Stimulated activated naive CD4-positive, alpha-beta T cell treated with Interleukin-2 at 50 U/mL for 16 hours (primary cell): ENCODE measurements at regions not wholly inside any gene's neighbourhood (a gene's known extent, or its start where the extent isn't known, plus 50 kb on each side); places are given as distances from the start of the nearest gene placed in this dataset.

Source experiments
- DNase-seq: peaks from one replicate; lab custom pipeline; 2025; lab: John Stamatoyannopoulos, UW

DNA sequence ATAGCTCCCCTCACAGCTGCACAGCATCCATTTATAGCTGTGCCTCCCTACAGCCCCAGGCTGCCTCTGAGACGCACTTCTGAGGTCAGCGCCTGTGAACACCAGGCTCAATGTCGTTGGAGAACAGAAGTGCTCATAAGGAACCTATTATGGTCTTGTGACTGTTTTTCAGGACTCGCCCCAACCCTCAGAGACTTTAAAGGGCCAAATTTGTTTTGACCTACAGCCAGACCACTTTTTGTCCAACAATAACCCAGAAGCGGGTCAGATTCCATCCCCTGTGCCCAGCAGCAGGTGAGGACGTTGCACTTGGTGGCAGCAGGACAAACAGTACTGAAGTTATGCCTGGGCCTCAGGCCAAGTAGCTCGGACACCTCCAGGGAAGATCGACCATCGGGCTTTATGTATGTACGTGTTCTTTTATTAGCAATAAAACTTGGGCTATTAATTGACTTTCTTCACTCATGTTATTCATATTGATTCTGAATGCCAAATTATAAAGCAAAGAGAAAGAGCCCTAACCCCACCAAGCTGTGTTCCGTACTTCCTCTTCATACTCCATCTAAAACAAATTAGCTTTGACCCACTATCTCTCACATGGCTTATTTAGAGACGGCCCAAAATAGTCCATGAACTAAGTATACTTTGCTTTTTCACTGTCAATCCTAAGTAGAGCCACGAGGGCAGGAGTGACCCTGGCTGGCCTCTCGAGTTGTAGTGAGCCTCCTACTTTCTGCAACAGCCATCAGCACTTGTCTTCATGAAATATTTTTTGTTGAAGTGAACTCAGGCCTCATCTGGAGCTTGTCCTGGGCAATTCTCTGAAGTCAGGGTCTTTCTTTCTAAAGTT lies 92.3 kb upstream of the PAX6 start:
- no peak for DNase-seq

DNA sequence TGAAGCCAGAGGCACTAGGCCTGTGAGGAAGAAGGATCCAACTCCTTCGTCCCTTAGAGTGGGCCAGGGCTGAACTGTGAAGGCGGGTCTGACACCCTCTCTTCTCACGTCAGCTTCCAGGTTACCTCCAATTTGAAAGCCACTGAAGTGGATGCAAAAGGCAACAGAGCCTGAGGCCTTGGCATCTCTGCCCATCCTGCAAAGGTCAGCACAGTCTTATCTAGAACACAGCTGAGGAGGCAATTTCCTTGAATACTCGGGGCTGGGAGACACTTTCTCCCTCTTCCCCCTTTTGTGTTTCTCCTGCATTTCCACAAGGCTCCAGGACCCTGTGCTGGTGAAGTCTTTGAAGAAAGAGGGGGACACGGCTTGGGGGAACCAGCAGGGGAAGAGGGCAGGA lies 91.6 kb upstream of the PAX6 start:
- DNase-seq, result no peak

DNA sequence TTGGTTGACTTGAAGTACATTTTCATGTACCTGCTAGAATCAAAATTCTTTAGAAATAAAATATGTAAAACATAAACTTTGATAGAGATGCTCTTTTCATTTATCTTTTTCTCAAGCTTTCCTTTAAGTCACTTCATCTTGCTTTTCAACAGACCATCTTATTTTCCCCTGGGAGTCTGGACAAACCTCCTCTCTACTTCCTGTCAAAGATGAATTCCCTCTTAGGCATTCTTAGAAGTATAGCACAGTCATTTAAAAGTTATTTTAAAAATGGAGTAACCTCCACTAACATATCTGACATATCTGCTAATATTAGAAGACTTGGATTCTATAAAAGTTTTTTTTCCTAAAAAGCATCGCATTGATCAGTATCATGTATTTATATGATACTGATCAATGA lies 84.8 kb upstream of the PAX6 start:
- no peak for DNase-seq

DNA sequence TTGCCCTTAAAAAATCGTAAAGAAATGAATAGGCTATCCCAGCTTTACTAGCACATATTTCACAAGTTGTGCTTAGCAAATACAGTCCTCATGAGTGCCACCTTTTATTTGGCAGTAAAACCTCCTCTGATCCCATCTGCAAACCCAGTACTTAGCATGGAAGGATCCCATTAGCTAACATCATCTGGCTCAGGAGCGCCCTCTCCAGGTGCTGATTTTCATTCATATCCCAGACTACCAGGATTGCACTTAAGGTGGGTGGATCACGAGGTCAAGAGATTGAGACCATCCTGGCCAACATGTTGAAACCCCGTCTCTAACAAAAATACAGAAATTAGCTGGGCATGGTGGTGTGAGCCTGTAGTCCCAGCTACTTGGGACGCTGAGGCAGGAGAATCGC lies 76.1 kb upstream of the PAX6 start:
- DNase-seq, result no peak

DNA sequence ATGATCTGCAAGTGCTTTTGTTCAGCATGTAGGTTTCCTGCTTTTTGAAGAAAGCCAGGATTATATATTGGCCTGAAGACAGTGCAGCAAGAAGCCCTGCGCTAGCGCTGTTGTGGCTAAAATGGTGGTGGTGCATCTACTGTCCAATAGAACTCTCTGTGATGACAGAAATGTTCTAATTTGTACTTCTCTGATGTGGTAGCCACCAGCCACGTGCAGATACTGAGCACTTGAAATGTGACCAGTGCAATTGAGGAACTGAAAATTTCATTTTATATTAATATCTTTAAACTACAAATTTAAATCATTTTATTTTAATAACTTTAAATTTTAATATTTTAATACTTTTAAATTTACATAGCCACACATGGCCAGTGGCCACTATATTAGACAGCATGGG lies 73.0 kb upstream of the PAX6 start:
- no peak for DNase-seq

DNA sequence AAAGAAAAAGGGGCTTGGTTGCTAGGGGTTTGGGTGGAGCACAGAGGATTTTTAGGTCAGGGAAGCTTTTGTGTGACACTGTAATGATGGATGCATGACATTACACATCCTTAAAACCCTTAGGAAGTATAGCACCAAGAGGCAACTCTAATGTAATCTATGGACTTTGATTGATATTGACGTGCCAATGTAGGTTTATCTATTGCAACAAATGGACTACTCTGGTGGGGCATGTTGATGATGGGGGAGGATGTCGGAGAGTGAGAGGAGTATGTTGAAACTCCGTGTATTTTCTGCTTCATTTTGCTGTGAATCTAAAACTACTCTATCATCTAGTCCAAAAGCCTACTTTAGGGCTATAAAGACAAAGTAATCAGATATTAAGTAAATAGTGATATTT lies 72.3 kb upstream of the PAX6 start:
- no peak for DNase-seq

DNA sequence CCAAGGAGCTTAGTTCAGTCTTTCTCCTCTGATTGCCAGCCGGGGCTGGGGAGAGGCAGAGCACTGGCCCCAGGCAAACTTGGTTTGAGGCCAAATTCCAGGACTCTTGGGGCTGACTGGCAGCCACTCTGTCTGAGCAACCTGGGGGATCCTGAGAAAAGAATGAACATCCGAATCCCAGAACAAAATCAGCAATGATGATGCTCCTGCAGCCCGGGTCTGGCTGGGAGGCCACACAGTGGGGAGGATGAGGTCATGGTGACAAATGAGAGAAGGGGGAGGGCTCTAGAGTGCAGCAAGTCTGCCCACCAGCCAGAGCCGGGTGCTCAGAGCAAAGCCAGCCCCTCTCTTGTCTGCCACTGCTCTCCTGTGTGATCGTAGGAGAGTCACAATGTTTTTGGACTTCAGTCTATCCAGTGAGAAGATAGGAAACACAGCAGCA lies 71.8 kb upstream of the PAX6 start:
- no peak for DNase-seq

DNA sequence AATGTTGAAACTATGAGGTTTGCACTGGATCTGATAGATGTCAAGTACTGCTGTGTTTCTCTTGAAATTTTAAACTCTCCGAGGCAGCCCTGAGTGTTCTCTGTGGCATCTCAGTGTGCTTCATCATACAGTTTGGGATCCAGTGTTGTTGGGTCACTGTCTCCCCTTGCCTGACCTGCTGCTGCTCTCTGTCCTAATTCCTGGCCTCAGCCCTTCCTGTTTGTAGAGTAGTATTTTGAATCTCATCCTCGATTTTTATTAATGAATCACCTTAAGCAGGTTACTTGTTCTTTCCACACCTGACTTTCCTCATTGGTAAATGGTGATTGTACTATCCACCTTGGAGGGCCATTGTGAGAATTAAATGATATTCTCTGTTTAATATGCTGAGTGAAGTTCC lies 70.7 kb upstream of the PAX6 start:
- no peak for DNase-seq

DNA sequence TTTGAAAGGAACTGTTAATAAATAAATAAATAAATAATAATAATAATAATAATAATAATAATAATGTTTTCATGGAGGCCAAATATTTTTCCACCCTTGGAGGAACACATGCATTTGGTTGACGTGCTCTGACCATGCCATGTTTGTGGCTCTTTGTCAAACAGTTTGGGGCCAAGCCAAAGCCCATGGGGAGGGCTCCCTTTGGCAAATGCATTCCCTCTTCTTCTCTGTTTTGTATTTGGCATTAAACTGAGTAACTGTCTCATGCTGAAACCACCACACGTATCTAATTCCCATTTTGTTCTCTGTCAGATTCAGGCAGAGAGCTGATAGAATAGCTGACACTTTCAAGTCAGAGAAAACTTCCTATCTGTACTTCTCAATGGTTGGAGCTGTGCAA lies 68.6 kb upstream of the PAX6 start:
- DNase-seq, result no peak

DNA sequence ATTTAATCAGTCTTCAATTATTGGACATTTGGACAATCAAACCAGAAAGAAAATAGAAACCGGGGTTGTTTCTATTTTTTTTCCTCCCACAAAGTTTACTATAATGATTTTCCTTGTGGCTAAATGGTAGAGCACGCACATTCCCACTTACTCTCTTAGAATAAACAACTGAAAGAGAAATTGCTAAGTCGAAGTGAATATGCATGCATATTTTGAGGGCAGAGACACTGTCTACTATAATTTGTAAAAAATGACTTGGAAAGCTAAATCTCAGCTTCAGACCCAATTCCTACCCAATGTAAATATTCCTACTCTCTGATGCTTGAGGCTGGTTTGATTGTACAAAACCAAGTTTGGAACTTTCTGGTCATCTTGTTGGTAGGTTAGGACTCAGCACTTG lies 66.7 kb upstream of the PAX6 start:
- no peak for DNase-seq

DNA sequence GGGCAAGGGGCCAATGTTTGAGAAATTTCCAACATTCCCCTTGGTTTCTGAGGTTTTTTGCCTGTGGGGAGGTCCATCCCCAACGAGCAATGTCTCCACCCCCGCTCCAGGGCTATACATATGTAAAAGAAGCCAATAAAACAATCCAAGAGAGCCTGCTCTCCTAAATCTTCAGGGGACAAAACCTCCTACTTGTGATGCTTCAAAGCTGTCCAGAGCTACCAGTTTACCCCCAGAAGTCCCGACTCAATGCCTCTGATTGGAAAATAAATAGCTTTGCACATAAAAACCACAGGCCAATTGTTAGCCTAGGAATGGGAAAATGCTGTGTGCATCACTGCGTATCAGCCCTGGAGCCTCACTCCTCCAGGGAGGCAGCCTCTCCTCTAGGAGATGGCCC lies 66.0 kb upstream of the PAX6 start:
- DNase-seq, result no peak

DNA sequence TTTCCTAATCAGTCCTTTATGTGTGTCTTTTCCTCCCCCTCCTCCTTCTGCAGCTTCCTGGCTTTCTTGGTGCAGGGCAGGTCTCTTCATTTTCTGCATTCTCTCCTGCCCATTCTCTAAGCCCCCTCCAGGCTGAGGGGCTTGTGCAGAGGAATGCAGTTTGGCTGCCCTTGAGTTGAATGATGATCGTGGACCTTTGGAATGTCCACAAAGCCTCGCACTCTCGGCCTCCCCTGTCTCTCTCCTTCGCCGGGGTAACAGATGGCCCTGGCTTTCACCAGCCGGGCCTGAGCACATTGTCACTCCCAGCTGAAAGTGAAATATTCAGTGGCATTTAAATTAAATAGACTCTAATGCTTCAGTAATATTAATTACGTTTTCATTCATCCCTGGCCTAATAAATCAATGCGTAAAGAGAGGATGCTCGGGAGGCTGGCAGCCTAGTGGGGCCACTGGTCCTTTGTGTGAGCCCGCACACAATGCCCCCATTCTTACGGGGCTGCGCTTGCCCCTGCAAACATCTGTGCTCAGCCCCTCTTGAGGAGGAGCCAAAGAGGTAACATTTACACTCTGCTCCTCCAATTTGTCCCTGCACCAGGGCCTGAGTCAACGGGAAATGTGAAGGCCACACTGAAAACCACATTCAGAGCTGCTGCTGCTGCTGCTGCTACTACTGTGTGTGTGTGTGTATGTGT lies 64.9 kb upstream of the PAX6 start:
- no peak for DNase-seq

DNA sequence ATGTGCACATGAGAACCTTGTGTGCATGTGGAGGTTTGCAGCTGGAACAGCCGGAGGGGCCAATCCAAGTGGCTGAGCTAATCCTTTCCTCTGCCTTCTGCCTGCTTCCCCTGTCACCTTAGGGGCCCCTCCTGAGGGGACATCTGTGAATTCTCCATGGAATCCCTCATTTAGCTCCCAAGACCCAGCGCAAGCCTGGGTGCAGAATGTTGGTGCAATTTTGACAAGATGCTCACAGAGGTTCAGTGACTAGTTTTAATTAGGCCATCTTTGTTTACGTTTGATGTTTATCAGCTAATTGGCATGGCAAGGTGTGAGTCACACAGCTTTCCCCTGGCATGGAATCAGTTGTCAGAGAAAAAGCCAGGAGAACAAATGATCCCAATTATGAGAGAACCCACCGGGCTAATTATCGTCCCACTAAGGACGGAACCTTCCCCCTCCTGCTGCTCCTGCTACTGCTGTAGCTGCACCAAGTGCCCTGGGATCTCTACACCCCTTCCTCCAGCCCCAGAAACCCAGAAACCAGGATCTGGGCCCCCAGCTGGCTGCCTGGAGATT lies 63.6 kb upstream of the PAX6 start:
- DNase-seq, result no peak

DNA sequence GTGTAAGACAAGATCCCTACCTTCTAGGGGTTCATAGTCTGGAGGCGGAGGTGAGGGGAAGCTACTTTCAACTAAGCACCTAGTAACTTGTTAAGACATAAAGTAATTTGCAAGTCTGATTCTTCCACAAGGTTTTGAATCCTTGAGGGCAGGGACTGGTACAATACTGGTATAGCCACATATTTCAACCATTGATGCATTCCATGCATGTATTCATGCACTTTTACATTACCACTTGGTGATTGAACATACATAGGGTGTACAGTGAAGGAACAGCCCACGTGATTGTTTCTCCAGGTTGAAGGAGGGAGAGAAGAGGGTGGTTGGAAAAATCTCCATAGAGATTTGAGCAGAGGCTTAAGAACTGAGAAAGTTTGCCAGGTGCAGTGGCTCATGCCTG lies 62.0 kb upstream of the PAX6 start:
- DNase-seq, result no peak

DNA sequence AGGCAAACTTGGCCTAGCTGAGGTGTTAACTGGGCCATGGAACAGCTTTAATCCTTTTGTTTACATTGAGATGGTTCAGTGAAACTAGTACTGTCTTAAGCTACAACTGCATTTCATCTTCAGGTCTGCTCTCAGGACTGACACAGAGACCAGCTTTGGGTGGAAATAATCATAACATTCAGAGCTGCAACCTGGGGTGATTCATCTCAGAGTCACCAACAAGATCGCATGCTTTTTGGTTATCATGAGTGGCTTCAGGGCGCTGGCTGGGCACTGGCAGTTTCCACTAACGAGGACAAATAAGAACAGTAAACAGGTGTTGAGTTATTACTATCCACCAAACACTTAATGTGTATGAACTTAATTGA lies 60.9 kb upstream of the PAX6 start:
- no peak for DNase-seq

DNA sequence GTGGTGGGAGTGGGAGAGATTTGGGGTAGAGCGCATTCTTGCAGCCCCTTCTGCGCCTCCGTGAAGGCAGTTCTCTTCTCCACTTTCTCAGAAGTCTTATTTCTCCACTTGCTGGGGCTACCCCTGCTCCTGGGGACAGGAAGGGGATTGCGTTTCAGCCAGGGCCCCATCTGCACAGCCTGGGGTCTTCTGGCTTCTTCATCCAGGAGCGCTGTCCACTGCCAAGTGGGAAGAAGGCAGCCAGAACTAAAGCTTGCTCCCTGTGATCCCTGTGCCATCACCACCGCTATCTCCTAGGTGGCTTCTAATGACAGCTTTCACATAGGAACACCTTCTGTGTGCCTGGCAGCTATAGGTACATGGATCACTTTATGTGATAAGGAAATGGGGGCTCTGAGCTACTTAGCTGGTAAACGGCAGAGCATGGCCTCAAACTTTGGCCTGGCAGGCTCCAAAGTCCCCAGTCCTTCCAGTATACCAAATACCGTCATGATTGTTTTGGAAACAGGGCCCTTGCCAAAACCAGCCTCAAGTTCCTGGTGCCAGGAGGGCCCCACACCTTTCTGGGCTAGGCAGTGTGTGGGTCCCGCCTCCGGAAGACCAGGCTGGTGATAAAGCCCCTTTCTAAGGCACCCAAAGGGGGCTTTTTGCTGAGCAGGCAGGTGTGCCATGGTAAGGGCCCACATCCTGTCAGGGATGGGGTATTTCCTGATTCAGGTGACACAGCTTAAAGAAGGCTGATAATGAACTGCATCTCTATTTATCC lies 60.4 kb upstream of the PAX6 start:
- no peak for DNase-seq

DNA sequence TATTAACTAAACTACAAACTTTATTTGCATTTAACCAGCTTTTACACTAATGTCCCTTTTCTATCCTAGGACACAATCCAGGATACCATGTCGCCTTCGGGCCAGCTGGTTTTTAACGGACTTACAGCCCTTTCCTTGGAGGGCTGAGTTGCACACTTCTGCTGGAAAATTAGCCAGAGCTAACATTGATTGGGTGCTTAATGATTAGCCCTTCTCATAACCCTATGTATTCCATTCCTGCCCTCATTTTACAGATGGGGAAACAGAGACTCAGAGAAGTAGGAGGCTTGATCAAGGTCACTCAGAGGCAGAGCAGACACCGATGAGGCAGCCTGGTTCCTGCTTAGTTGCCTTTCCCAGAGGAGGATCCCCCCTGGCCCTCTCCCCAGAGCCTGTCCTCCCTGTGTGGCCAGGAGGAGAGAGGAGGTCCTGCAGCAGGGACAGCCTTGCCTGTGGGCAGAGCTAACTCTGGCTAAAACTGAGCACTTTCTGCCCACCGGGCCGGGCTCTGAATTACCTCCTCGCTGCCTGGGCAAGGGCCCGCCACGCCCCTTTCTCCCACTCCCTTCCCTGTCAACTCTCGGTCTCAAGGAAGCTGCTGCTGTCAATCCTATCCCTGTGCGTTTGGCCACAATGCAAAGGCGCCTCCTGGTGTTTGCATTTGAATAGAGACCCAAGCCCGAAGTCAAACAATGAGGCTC lies 59.6 kb upstream of the PAX6 start:
- no peak for DNase-seq

DNA sequence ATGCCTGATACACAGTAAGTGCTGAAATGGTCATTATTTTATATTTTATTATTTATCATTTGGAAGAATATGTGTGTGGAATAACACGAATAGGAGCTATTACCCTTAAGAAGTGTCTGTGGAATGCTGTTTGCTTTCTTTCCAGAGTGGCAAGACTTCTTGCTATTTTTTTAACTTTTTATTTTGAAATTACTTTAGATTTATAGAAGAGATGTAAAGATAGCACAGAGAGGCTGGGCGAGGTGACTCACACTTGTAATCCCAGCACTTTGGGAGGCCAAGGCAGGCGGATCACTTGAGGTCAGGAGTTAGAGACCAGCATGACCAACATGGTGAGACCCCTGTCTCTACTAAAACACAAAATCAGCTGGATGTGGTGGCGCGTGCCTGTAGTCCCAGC lies 58.9 kb upstream of the PAX6 start:
- no peak for DNase-seq

DNA sequence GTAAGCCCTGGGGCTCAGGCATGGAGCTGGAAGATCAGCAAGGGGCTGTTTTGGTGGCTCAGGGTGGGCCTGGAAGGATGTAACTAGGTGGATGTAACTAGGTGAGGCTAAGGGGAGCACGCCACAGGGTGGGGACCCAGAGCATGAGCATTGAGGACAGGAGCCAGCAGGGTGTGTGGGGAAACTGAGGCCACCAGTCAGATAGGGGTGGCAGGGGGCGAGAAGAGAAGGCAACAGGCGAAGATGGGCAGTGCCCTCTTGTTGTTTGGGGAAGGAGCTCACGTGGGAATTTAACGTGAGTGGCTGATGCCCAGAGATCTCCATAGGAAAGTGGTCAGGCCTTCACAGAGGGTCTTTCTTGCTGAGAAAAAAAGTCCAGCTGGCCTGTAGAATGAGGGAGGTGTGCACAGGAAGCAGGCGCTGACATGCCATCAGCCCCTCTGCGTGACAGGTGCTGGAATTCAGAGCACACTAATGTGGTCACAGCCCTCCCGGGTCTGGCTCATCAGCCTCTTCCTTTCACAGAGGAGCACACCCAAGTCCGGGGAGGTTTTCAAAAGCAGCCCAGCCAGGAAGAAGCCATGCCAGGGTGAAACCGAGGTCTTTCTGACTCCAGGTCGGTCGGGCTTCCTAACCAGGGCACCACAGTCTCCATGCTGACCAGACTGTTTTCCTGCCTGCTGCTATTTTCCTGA lies 54.6 kb upstream of the PAX6 start:
- DNase-seq, result no peak

DNA sequence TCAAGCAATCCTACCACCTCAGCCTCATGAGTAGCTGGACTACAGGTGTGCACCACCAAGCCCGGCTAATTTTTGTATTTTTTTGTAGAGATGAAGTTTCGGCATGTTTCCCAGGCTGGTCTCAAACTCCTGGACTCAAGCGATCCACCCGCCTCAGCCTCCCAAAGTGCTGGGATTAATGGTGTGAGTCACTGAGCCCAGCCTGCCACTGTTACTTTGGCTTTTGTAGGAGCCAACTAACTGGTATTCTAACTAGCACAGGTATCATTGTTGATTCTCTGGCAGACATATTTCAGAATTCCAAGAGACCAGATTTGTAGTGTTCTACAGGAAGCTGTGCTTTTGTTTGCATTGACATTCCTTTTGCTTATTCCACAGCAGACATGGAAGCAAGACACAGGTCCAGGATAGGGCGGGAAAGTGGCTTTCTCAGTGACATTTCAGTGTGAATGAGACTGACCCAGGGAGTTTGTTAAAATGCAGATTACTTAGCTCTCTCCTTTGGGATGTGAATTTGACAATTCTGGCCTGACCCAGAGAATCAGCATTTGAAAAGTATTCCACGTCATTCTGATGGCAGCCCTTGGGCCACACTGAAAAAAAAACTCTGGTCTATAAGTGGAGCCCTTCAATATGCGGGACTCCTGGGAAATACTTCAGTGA lies 52.2 kb upstream of the PAX6 start:
- no peak for DNase-seq

DNA sequence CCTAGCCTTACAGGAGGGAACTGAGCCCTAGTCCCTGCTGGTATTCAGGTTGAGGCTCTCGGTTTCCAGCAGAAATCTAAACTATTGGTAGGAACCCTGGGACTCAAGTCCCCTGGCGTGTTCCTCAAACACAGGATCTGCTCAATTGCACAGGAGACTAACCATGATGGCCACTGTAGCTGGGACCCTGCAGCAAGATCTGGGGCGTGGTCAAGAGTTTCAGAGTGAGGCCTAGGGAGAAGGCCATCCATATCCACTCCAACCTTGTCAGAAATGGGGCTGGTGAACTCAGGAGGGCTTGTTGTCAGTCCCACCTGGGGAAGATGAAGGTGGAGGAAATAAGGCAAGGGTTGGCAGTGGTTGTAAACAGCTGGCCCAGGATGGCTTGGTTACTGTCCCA lies 49.9 kb upstream of the PAX6 start:
- DNase-seq, result no peak
